H9 (cell line): ENCODE measurements at regions not wholly inside any gene's neighbourhood (a gene's known extent, or its start where the extent isn't known, plus 50 kb on each side); places are given as distances from the start of the nearest gene placed in this dataset.

Experiments
- DNase-seq: peaks from one replicate; pipeline ENCODE4 v3.0.0-alpha.2; 2017
- H2AFZ ChIP-seq: one replicate; pipeline ENCODE4 v1.6.1; 2013; ENCODE audit warnings: mild to moderate bottlenecking, low read length, control low read depth, moderate library complexity
- H2AK5ac ChIP-seq: 2 replicates; pipeline ENCODE4 v1.6.1; 2013; ENCODE audit warnings: low read length, control low read depth, mixed read lengths; ENCODE audit not compliant: insufficient read length
- H2BK120ac ChIP-seq: one replicate; pipeline ENCODE4 v1.6.1; 2013; ENCODE audit warnings: low read depth, mild to moderate bottlenecking, low read length, control low read depth, inconsistent platforms; ENCODE audit not compliant: poor library complexity, severe bottlenecking
- H2BK12ac ChIP-seq: 2 replicates; pipeline ENCODE4 v1.6.1; 2013; ENCODE audit warnings: low read length, control low read depth, mixed read lengths, low read depth; ENCODE audit not compliant: insufficient read length
- H2BK15ac ChIP-seq: 2 replicates; pipeline ENCODE4 v1.6.1; 2013; ENCODE audit warnings: low read depth, low read length, control low read depth
- H2BK20ac ChIP-seq: one replicate; pipeline ENCODE4 v1.6.1; 2013; ENCODE audit warnings: low read depth, mild to moderate bottlenecking, low read length, control low read depth, inconsistent platforms; ENCODE audit not compliant: poor library complexity, severe bottlenecking
- H2BK5ac ChIP-seq: 2 replicates; pipeline ENCODE4 v1.6.1; 2013; ENCODE audit warnings: low read length, control low read depth, mixed read lengths; ENCODE audit not compliant: insufficient read length
- H3K14ac ChIP-seq: 2 replicates; pipeline ENCODE4 v1.6.1; 2013; ENCODE audit warnings: low read length, control low read depth; ENCODE audit not compliant: insufficient read depth
- H3K18ac ChIP-seq: 2 replicates; pipeline ENCODE4 v1.6.1; 2013; ENCODE audit warnings: low read depth, mild to moderate bottlenecking, mixed read lengths, low read length, control low read depth; ENCODE audit not compliant: insufficient read length
- H3K23ac ChIP-seq: 2 replicates; pipeline ENCODE4 v1.6.1; 2013; ENCODE audit warnings: low read length, control low read depth, mixed read lengths, low read depth; ENCODE audit not compliant: insufficient read length
- H3K23me2 ChIP-seq: 2 replicates; pipeline ENCODE4 v1.6.1; 2013; ENCODE audit warnings: low read depth, mild to moderate bottlenecking, mixed read lengths, low read length, control low read depth; ENCODE audit not compliant: insufficient read length, poor library complexity, severe bottlenecking
- H3K27ac ChIP-seq: 2 replicates; pipeline ENCODE4 v1.5.1; 2013; ENCODE audit warnings: low read length, control low read depth, mixed read lengths, low read depth; ENCODE audit not compliant: insufficient read length
- H3K27me3 ChIP-seq: 2 replicates; pipeline ENCODE4 v1.6.1; 2013; ENCODE audit warnings: low read length, control low read depth, inconsistent platforms; ENCODE audit not compliant: insufficient read depth
- H3K4ac ChIP-seq: 2 replicates; pipeline ENCODE4 v1.6.1; 2013; ENCODE audit warnings: low read depth, mild to moderate bottlenecking, control low read depth, inconsistent platforms, low read length, moderate library complexity
- H3K4me1 ChIP-seq: 2 replicates; pipeline ENCODE4 v1.6.1; 2013; ENCODE audit warnings: low read length, control low read depth, inconsistent platforms; ENCODE audit not compliant: insufficient read depth
- H3K4me2 ChIP-seq: 2 replicates; pipeline ENCODE4 v1.6.1; 2013; ENCODE audit warnings: low read length, control low read depth, mixed read lengths; ENCODE audit not compliant: insufficient read length, insufficient read depth
- H3K56ac ChIP-seq: 2 replicates; pipeline ENCODE4 v1.6.1; 2013; ENCODE audit warnings: low read depth, mild to moderate bottlenecking, mixed read lengths, low read length, control low read depth; ENCODE audit not compliant: insufficient read length
- H3K79me1 ChIP-seq: 2 replicates; pipeline ENCODE4 v1.6.1; 2013; ENCODE audit warnings: low read depth, mild to moderate bottlenecking, moderate library complexity, low read length, control low read depth, inconsistent platforms; ENCODE audit not compliant: insufficient read depth, poor library complexity, severe bottlenecking
- H3K79me2 ChIP-seq: 2 replicates; pipeline ENCODE4 v1.6.1; 2013; ENCODE audit warnings: low read length, control low read depth, inconsistent platforms; ENCODE audit not compliant: insufficient read depth
- H3K9ac ChIP-seq: 2 replicates; pipeline ENCODE4 v1.6.1; 2013; ENCODE audit warnings: low read length, control low read depth, mixed read lengths; ENCODE audit not compliant: insufficient read length; ENCODE audit errors: extremely low read depth
- H3K9me3 ChIP-seq: one replicate; pipeline ENCODE4 v1.6.1; 2013; ENCODE audit warnings: low read depth, low read length, inconsistent platforms; ENCODE audit not compliant: control insufficient read depth
- H3T11ph ChIP-seq: one replicate; pipeline ENCODE4 v1.6.1; 2013; ENCODE audit warnings: mild to moderate bottlenecking, low read length, control low read depth, inconsistent platforms
- H4K20me1 ChIP-seq: one replicate; pipeline ENCODE4 v1.6.1; 2013; ENCODE audit not compliant: control insufficient read depth, insufficient read length, insufficient read depth
- H4K5ac ChIP-seq: 2 replicates; pipeline ENCODE4 v1.6.1; 2013; ENCODE audit warnings: low read depth, mild to moderate bottlenecking, mixed read lengths, low read length, control low read depth; ENCODE audit not compliant: insufficient read length
- H4K8ac ChIP-seq: replicated peaks from 2 replicates; pipeline ENCODE4 v1.6.1; 2013; ENCODE audit warnings: low read length, control low read depth, mixed read lengths, low read depth; ENCODE audit not compliant: insufficient read length
- H4K91ac ChIP-seq: 2 replicates; pipeline ENCODE4 v1.6.1; 2013; ENCODE audit warnings: low read depth, mild to moderate bottlenecking, moderate library complexity, mixed read lengths, low read length, control low read depth; ENCODE audit not compliant: insufficient read length
- H3K27ac Mint-ChIP-seq, 3 experiments: 2 replicates in 2 of 3; 3 replicates in 1 of 3; pipeline ENCODE4 v1.8.0; 2020 to 2021; ENCODE audit warnings: mixed read lengths in 3 of 3, mild to moderate bottlenecking in 1 of 3, moderate library complexity in 1 of 3
- H3K27me3 Mint-ChIP-seq: 2 replicates; pipeline ENCODE4 v1.8.0; 2021; ENCODE audit warnings: low read depth, mild to moderate bottlenecking, moderate library complexity, mixed read lengths
- H3K36me3 Mint-ChIP-seq, 3 experiments: 2 replicates in 2 of 3; 3 replicates in 1 of 3; pipeline ENCODE4 v1.8.0; 2020 to 2021; ENCODE audit warnings: low read depth in 3 of 3, mixed read lengths in 3 of 3; ENCODE audit not compliant: insufficient read depth in 1 of 3
- H3K4me1 Mint-ChIP-seq, 2 experiments: 2 replicates each; pipeline ENCODE4 v1.8.0; 2020; ENCODE audit warnings: mixed read lengths in 2 of 2
- H3K4me3 Mint-ChIP-seq, 2 experiments: 2 replicates in 1 of 2; 3 replicates in 1 of 2; pipeline ENCODE4 v1.8.0; 2020 to 2021; ENCODE audit warnings: mild to moderate bottlenecking in 2 of 2, mixed read lengths in 2 of 2, moderate library complexity in 1 of 2
- H3K9me3 Mint-ChIP-seq, 2 experiments: 2 replicates in 1 of 2; 3 replicates in 1 of 2; pipeline ENCODE4 v1.8.0; 2020; ENCODE audit warnings: mild to moderate bottlenecking in 2 of 2, mixed read lengths in 2 of 2, moderate library complexity in 1 of 2
- CTCF ChIP-seq: fragments of 200-600 bp; sonication (generic); conservative IDR thresholded peaks from 3 replicates; pipeline ENCODE4 v1.8.0; 2021; ENCODE audit warnings: antibody characterized with exemption, mild to moderate bottlenecking
- WGBS: extraction: QIAGEN DNeasy Blood & Tissue Kit; methylation state at CpG from one replicate; pipeline ENCODE4 v1.1.7; 2013; ENCODE audit warnings: missing lambda C conversion rate, low lambda C conversion rate, mixed read lengths; ENCODE audit not compliant: insufficient read length; ENCODE audit errors: extremely low coverage; 5-methylcytosine and 5-hydroxymethylcytosine counted together

DNA sequence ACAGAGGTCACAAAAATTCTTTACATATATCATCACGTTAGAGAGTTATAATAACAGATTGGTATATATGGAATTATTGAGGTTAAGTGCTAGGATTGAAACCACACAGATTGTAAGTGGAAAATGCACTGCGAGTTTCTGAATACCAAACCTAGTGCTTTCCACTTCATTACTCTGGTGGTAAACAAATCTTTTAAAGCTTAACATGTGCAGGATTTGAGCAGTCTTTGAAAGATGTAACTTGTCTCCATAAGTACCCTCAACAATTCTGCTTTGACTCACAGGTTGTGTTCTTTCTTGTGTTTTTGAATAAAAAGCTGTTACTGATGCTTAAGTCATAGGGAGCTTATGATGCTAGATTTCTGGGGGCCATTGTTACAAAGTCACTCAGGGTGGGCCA is 314.7 kb upstream of the DACH1 start:
- Mint-ChIP-seq H3K36me3 (no peaks in the 10 kb centered on the region), H3K4me3 (no peak overlapping the region), H3K9me3 (no peaks in the 10 kb centered on the region), H3K27me3 (no peaks in the 10 kb centered on the region), H3K27ac (no peak overlapping the region), H3K4me1 (peaks cover 2 to 3% of the 10 kb centered on the region in 2 experiments; a peak in 2 of 4 replicates)
- H2BK12ac ChIP-seq = no peak overlapping the region
- H4K8ac ChIP-seq = no peak overlapping the region
- H2BK5ac ChIP-seq = no peak overlapping the region
- no peak overlapping the region for H4K91ac ChIP-seq
- no peaks in the 10 kb centered on the region for H4K20me1 ChIP-seq
- H2AK5ac ChIP-seq = no peak overlapping the region
- WGBS = no CpG with 5 or more reads among the region's 2 CpGs
- H3K27me3 ChIP-seq = no peaks in the 10 kb centered on the region
- no peak overlapping the region for H3T11ph ChIP-seq
- H2BK120ac ChIP-seq = no peak overlapping the region
- H2BK15ac ChIP-seq = no peak overlapping the region
- no peak overlapping the region for H3K4ac ChIP-seq
- H3K9ac ChIP-seq = no peak overlapping the region
- no peak overlapping the region for H2AFZ ChIP-seq
- H3K56ac ChIP-seq = no peak overlapping the region
- H2BK20ac ChIP-seq = no peak overlapping the region
- H3K9me3 ChIP-seq = no peaks in the 10 kb centered on the region
- no peak for DNase-seq
- no peak overlapping the region for H3K23ac ChIP-seq
- H3K4me1 ChIP-seq = no peaks in the 10 kb centered on the region
- TF ChIP-seq CTCF = no peak
- H3K79me2 ChIP-seq = no peaks in the 10 kb centered on the region
- H3K18ac ChIP-seq = no peak overlapping the region
- no peaks in the 10 kb centered on the region for H3K23me2 ChIP-seq
- H4K5ac ChIP-seq = no peak overlapping the region
- H3K4me2 ChIP-seq = no peak overlapping the region
- H3K27ac ChIP-seq = no peak overlapping the region
- no peak overlapping the region for H3K14ac ChIP-seq
- H3K79me1 ChIP-seq = no peaks in the 10 kb centered on the region
